A549 (cell line): ENCODE measurements at regions not wholly inside any gene's neighbourhood (a gene's known extent, or its start where the extent isn't known, plus 50 kb on each side); places are given as distances from the start of the nearest gene placed in this dataset.

Source experiments
- ATAC-seq, 2 experiments: fragments of 200-7000 bp in 1 of 2; fragments of >200 bp in 1 of 2; cut with Nextera tagmentation in 1 of 2; cut with Tn5 transposase in 1 of 2; 3 replicates each; pipeline versions ENCODE4 v1.8.0 to v1.9.1; 2018 to 2020; ENCODE audit warnings: mild to moderate bottlenecking in 1 of 2, moderate library complexity in 1 of 2
- CTCF ChIA-PET: fragments of 300-600 bp; sonication (Branson Sonifier 250); formaldehyde crosslinking; extraction: SDS; loops from one replicate; lab custom pipeline; 2021; ENCODE audit warnings: antibody characterized with exemption, inconsistent platforms; lab: Yijun Ruan, JAX
- POLR2A ChIA-PET: fragments of 350-600 bp; formaldehyde crosslinking; extraction: SDS; loops from one replicate; lab custom pipeline; 2021; ENCODE audit warnings: antibody characterized with exemption, inconsistent platforms; lab: Yijun Ruan, JAX
- DNase-seq, 2 experiments: peaks; one replicate each; pipeline versions ENCODE4 v3.0.0 to v3.0.0-alpha.2; 2011 to 2016; ENCODE audit warnings: low read depth in 1 of 2, low spot score in 1 of 2
- FAIRE-seq: peaks from 2 replicates; lab custom pipeline; 2011; peaks lifted over from hg19 to GRCh38; lab: Jason Lieb, UNC
- H3K27ac ChIP-seq, 2 experiments: fragments of >200 bp; sonication (Bioruptor Twin); formaldehyde crosslinking; 3 replicates each; pipeline ENCODE4 v1.5.1; 2016 to 2017
- H3K4me1 ChIP-seq: fragments of >200 bp; sonication (Bioruptor Twin); formaldehyde crosslinking; 3 replicates; pipeline ENCODE4 v1.6.1; 2016
- H3K4me2 ChIP-seq: fragments of >200 bp; sonication (Bioruptor Twin); formaldehyde crosslinking; 3 replicates; pipeline ENCODE4 v1.6.1; 2016
- H3K4me3 ChIP-seq: fragments of >200 bp; sonication (Bioruptor Twin); formaldehyde crosslinking; 3 replicates; pipeline ENCODE4 v1.5.1; 2016
- H3K9me3 ChIP-seq: fragments of >200 bp; sonication (Bioruptor Twin); formaldehyde crosslinking; 3 replicates; pipeline ENCODE4 v1.6.1; 2016
- CBX8 ChIP-seq: fragments of 200-600 bp; sonication (generic); IDR thresholded peaks from 2 replicates; pipeline ENCODE4 v1.6.1; 2016
- CHD4 ChIP-seq: fragments of 200-600 bp; sonication (generic); IDR thresholded peaks from 2 replicates; pipeline ENCODE4 v1.6.1; 2016; ENCODE audit warnings: antibody characterized with exemption, mild to moderate bottlenecking, borderline replicate concordance
- ELK1 ChIP-seq: fragments of 150-350 bp; IDR thresholded peaks from 2 replicates; pipeline ENCODE4 v1.6.1; 2014; ENCODE audit warnings: low read depth, mild to moderate bottlenecking, low read length
- EP300 ChIP-seq, 2 experiments: fragments of >200 bp; sonication (Bioruptor Twin); formaldehyde crosslinking; IDR thresholded peaks; 2 replicates in 1 of 2; 3 replicates in 1 of 2; pipeline ENCODE4 v1.6.1; 2016 to 2017
- FOSB ChIP-seq: fragments of 250-450 bp; sonication (Bioruptor Pico); IDR thresholded peaks from 2 replicates; pipeline ENCODE4 v1.5.0; 2020; ENCODE audit warnings: mild to moderate bottlenecking, moderate library complexity
- HES2 ChIP-seq: fragments of >200 bp; sonication (Bioruptor Twin); formaldehyde crosslinking; IDR thresholded peaks from 2 replicates; pipeline ENCODE4 v1.6.1; 2016
- HMGXB4 ChIP-seq: fragments of 250-450 bp; sonication (Bioruptor Pico); IDR thresholded peaks from 2 replicates; pipeline ENCODE4 v1.5.0; 2021; ENCODE audit warnings: mild to moderate bottlenecking, moderate library complexity, borderline replicate concordance
- KDM5A ChIP-seq: fragments of 200-600 bp; sonication (generic); IDR thresholded peaks from 2 replicates; pipeline ENCODE4 v1.6.1; 2016; ENCODE audit warnings: antibody characterized with exemption, mild to moderate bottlenecking
- MAFK ChIP-seq: fragments of 450-650 bp; IDR thresholded peaks from 2 replicates; pipeline ENCODE4 v1.6.1; 2014; ENCODE audit not compliant: partially characterized antibody
- NPAS2 ChIP-seq: fragments of 250-450 bp; sonication (Bioruptor Pico); IDR thresholded peaks from 2 replicates; pipeline ENCODE4 v1.8.0; 2022; ENCODE audit warnings: mild to moderate bottlenecking, moderate library complexity, borderline replicate concordance
- NR3C1 ChIP-seq: fragments of >200 bp; sonication (Bioruptor Twin); formaldehyde crosslinking; IDR thresholded peaks from 3 replicates; pipeline ENCODE4 v1.6.1; 2017
- RARB ChIP-seq: fragments of 250-450 bp; sonication (Bioruptor Pico); IDR thresholded peaks from 2 replicates; pipeline ENCODE4 v1.8.0; 2021; ENCODE audit warnings: mild to moderate bottlenecking, moderate library complexity
- SMC3 ChIP-seq: fragments of >200 bp; sonication (Bioruptor Twin); formaldehyde crosslinking; IDR thresholded peaks from 3 replicates; pipeline ENCODE4 v1.6.1; 2018; ENCODE audit warnings: inconsistent platforms
- SREBF2 ChIP-seq: fragments of 450-650 bp; IDR thresholded peaks from 2 replicates; pipeline ENCODE4 v1.6.1; 2014; ENCODE audit warnings: mild to moderate bottlenecking, moderate library complexity
- TFCP2L1 ChIP-seq: fragments of 250-450 bp; sonication (Bioruptor Pico); IDR thresholded peaks from 2 replicates; pipeline ENCODE4 v1.5.0; 2021; ENCODE audit warnings: mild to moderate bottlenecking
- ZSCAN20 ChIP-seq: fragments of 250-450 bp; sonication (Bioruptor Pico); IDR thresholded peaks from 2 replicates; pipeline ENCODE4 v1.8.0; 2022; ENCODE audit warnings: mild to moderate bottlenecking, moderate library complexity
- WGBS: methylation state at CpG from one replicate; pipeline ENCODE4 v1.1.6; 2017; ENCODE audit errors: missing lambda C conversion rate; 5-methylcytosine and 5-hydroxymethylcytosine counted together
- TF ChIP-seq, protein P1 (sequence below): fragments of 200-600 bp; sonication (generic); IDR thresholded peaks from 2 replicates; pipeline ENCODE4 v1.6.1; 2016; ENCODE audit warnings: antibody characterized with exemption, mild to moderate bottlenecking, moderate library complexity

DNA sequence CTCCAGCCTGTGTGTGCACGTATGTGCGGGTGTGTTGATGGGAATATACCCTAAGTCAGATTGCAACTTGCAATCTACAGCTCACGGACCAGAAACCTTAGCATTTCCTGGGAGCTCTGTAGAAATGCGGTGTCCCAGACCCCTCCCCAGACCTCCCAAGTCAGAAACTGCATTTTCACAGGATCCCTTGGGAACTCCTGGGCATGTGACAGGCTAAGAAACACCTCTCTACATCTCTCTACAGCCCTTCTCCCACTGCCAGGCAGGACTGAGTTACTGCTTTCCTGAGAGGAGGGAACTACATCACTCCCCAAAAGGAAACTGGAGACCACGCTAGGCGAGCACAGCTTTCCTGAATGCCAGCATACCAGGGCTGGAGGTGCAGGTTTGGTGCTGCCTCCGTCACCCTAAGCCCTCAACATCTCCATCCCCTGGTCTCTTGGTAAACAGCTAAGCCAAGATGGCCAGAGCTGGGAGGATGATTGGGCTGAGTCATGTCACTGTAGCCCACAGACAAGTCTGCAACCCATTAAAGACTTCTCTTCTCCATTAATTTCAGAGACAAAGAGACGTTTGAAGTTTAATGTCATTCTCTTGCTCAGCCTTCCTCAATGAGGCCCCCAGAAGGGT, 194.4 kb downstream of the BMP7 start:
- Histone ChIP-seq H3K27ac (no peak overlapping the region), H3K4me3 (no peak overlapping the region), H3K9me3 (peaks cover 2% of the 10 kb centered on the region), H3K4me1 (peaks cover 6% of the 10 kb centered on the region), H3K4me2 (no peak overlapping the region)
- POLR2A ChIA-PET = no interaction called here
- CTCF ChIA-PET = interaction anchor here (0.8 to 3.8 kb wide), 6 partner anchors 9 to 521 kb away, joined by 3 to 13 read pairs (median 5); partner anchors contain the start of gene TFAP2C
- ATAC-seq (no peak), FAIRE-seq (no peak), DNase-seq (no peak)
- TF ChIP-seq SMC3 (no peak), NPAS2 (CRISPR knock-in tag) (no peak), ELK1 (no peak), HMGXB4 (CRISPR knock-in tag) (no peak), SREBF2 (no peak), EP300 (IDR thresholded peaks at IDR 0.05) (no peak)
- WGBS = 69% methylated on average over 8 of the region's 8 CpGs

DNA sequence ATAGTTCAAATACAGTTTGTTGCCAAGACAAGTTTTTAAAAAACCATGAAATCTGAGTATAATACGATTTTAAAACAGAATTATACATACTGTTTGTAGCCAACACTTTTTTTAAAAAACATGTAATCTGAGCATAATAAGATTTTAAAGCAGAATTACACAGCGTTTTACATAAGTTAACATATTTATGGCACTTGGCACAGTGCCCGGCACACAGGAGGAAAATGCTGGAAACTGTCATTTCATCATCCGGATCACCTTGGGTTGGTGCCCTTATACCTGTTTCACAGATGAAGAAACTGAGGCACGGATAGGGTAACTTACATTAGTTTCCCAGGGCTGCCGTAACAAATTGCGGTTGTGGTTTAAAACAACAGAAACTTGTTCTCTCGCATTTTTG, 193.0 kb downstream of the BMP7 start:
- Histone ChIP-seq H3K4me1 (peaks cover 6% of the 10 kb centered on the region), H3K4me2 (no peak overlapping the region), H3K4me3 (no peak overlapping the region), H3K27ac (no peak overlapping the region), H3K9me3 (peaks cover 15% of the 10 kb centered on the region)
- ChIA-PET POLR2A (no interaction called here), CTCF (interaction anchor here (0.6 to 1.3 kb wide), 2 partner anchors 10 to 523 kb away, joined by 3 read pairs; no protein-coding TSS in a partner anchor)
- 60% methylated on average over 8 of the region's 8 CpGs for WGBS
- no peak for ATAC-seq
- FAIRE-seq = no peak
- TF ChIP-seq, protein P1, sequence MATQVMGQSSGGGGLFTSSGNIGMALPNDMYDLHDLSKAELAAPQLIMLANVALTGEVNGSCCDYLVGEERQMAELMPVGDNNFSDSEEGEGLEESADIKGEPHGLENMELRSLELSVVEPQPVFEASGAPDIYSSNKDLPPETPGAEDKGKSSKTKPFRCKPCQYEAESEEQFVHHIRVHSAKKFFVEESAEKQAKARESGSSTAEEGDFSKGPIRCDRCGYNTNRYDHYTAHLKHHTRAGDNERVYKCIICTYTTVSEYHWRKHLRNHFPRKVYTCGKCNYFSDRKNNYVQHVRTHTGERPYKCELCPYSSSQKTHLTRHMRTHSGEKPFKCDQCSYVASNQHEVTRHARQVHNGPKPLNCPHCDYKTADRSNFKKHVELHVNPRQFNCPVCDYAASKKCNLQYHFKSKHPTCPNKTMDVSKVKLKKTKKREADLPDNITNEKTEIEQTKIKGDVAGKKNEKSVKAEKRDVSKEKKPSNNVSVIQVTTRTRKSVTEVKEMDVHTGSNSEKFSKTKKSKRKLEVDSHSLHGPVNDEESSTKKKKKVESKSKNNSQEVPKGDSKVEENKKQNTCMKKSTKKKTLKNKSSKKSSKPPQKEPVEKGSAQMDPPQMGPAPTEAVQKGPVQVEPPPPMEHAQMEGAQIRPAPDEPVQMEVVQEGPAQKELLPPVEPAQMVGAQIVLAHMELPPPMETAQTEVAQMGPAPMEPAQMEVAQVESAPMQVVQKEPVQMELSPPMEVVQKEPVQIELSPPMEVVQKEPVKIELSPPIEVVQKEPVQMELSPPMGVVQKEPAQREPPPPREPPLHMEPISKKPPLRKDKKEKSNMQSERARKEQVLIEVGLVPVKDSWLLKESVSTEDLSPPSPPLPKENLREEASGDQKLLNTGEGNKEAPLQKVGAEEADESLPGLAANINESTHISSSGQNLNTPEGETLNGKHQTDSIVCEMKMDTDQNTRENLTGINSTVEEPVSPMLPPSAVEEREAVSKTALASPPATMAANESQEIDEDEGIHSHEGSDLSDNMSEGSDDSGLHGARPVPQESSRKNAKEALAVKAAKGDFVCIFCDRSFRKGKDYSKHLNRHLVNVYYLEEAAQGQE = no peak
- TF ChIP-seq RARB (CRISPR knock-in tag) (no peak), KDM5A (no peak), FOSB (CRISPR knock-in tag) (no peak), TFCP2L1 (CRISPR knock-in tag) (no peak), HES2 (no peak), ZSCAN20 (no peak), CHD4 (no peak), MAFK (no peak), CBX8 (no peak), NR3C1 (no peak)
- DNase-seq = no peak
